Chondrocyte (in vitro differentiated cells): ENCODE measurements at regions not wholly inside any gene's neighbourhood (a gene's known extent, or its start where the extent isn't known, plus 50 kb on each side); places are given as distances from the start of the nearest gene placed in this dataset.

Experiments used
- DNase-seq: peaks from one replicate; pipeline ENCODE4 v3.0.0; 2021; ENCODE audit warnings: mixed read lengths, low spot score
- H3K27ac Mint-ChIP-seq: one replicate; pipeline ENCODE4 v1.8.0; 2021; ENCODE audit warnings: mild to moderate bottlenecking, moderate library complexity, mixed read lengths; ENCODE audit not compliant: unreplicated experiment
- H3K27me3 Mint-ChIP-seq: 2 replicates; pipeline ENCODE4 v1.8.0; 2021; ENCODE audit warnings: low read depth, mixed read lengths
- H3K36me3 Mint-ChIP-seq: 2 replicates; pipeline ENCODE4 v1.8.0; 2021; ENCODE audit warnings: low read depth, mixed read lengths
- H3K4me1 Mint-ChIP-seq: 2 replicates; pipeline ENCODE4 v1.8.0; 2021; ENCODE audit warnings: low read depth, mild to moderate bottlenecking, mixed read lengths
- H3K4me3 Mint-ChIP-seq: one replicate; pipeline ENCODE4 v1.8.0; 2021; ENCODE audit warnings: mild to moderate bottlenecking, moderate library complexity, mixed read lengths; ENCODE audit not compliant: unreplicated experiment
- H3K9me3 Mint-ChIP-seq: 2 replicates; pipeline ENCODE4 v1.8.0; 2021; ENCODE audit warnings: low read depth, mixed read lengths
- TF ChIP-seq, protein P1 (sequence below): fragments of 200-600 bp; sonication (generic); IDR thresholded peaks from 2 replicates; pipeline ENCODE4 v1.5.0; 2021; ENCODE audit warnings: antibody characterized with exemption, mild to moderate bottlenecking, moderate library complexity

DNA sequence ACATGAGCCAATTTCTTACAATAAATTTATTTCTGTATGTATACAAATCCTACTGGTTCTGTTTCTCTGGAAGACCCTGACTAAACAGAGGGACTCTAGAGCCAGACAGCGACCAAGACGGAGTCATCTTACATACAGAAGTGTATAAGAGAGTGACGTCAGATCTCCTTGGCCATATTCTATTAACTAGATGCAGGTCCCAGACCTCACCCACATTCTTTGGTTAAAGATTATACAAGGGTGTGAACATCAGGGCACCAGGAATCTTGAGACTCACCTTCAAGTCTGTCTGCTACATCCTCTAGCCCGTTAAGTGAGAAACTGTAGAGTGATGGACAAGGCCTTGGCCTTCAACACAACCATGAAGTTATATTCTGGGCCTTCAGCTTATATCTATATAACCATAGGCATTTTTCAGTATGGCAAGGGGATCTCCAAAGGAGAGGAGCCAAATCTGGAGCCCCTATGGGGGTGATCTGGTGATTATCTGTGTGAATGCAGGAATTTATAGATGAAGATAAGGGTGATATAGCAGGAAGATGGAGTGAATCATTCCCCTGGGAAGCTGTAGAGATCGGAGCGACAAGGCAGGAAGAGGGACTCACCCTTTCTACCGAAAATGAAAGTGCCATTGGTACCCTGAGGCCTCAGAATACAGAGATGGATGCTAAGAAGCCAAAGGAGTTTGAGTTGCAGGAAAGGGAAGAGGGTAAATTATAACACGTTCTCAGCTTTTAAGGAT lies 83.9 kb downstream of the ADAMTS1 start:
- Mint-ChIP-seq H3K36me3 (no peaks in the 10 kb centered on the region), H3K4me1 (peaks cover 25% of the 10 kb centered on the region), H3K4me3 (no peak overlapping the region), H3K27me3 (no peaks in the 10 kb centered on the region), H3K9me3 (no peaks in the 10 kb centered on the region), H3K27ac (no peak overlapping the region)
- TF ChIP-seq, protein P1, sequence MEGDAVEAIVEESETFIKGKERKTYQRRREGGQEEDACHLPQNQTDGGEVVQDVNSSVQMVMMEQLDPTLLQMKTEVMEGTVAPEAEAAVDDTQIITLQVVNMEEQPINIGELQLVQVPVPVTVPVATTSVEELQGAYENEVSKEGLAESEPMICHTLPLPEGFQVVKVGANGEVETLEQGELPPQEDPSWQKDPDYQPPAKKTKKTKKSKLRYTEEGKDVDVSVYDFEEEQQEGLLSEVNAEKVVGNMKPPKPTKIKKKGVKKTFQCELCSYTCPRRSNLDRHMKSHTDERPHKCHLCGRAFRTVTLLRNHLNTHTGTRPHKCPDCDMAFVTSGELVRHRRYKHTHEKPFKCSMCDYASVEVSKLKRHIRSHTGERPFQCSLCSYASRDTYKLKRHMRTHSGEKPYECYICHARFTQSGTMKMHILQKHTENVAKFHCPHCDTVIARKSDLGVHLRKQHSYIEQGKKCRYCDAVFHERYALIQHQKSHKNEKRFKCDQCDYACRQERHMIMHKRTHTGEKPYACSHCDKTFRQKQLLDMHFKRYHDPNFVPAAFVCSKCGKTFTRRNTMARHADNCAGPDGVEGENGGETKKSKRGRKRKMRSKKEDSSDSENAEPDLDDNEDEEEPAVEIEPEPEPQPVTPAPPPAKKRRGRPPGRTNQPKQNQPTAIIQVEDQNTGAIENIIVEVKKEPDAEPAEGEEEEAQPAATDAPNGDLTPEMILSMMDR = no peak
- no peak for DNase-seq

DNA sequence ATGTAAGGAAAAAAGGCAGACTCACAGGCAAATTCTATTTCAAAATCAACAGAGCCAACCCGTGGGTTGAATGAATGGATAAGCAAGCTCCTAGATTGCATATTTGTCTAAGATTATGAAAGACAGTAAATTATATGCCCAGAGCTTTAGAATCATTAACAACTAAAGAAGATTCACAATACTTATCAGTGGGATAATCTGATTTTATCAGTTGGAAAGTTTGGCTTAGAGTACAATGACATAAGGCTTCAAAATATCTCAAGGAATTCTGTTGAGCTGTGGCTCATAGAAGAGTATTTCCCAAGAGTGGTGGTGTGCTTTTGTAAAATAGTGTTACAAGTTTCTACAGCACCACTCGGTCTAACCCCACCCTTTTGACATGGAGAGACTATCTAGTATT lies 85.5 kb downstream of the ADAMTS1 start:
- Mint-ChIP-seq H3K9me3 (no peaks in the 10 kb centered on the region), H3K4me3 (no peak overlapping the region), H3K4me1 (peaks cover 40% of the 10 kb centered on the region), H3K27ac (no peak overlapping the region), H3K36me3 (no peaks in the 10 kb centered on the region), H3K27me3 (no peaks in the 10 kb centered on the region)
- DNase-seq = no peak
- TF ChIP-seq, protein P1 = no peak

DNA sequence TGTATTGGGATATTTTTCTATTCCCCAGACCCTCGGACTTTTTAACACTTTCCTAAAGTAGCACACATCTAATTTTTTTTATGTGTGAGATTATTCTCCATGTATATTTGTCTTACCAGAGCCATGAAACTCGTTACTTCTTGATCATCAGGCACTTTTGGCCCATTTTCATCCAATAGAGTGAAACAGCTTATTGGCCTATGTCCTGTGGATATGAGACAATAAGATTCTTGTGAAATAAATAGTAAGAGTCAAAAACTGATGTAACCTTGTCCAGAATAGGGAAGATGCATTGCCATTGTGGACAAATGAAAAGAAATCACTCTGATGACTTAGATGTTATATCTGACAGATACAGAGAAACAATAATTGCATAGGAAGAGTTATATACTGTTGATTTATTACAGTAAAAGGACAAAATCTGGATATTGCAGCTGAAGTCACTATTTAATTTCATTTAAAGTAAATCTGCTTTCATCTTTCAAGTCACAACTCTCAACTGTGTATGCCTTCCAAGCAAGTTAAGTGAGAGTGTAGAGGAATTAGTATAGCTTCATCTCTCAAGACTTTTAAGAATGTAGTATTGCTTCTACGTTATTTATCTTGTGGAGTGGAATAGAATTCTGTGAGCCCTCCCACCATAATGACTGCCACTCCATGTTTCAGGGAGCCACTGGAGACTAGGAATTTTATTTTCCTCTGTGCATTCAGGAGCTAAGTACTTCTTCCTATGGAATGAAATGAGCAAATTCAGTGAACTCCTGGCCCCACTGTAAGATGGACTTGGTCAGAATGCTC lies 86.9 kb downstream of the ADAMTS1 start:
- H3K27me3 Mint-ChIP-seq = no peaks in the 10 kb centered on the region
- peaks cover 41% of the 10 kb centered on the region for H3K4me1 Mint-ChIP-seq
- TF ChIP-seq, protein P1 = no peak
- peak overlapping the region; percentile 39 for H3K27ac Mint-ChIP-seq
- H3K36me3 Mint-ChIP-seq = no peaks in the 10 kb centered on the region
- no peak for DNase-seq
- no peaks in the 10 kb centered on the region for H3K9me3 Mint-ChIP-seq
- H3K4me3 Mint-ChIP-seq = no peak overlapping the region

DNA sequence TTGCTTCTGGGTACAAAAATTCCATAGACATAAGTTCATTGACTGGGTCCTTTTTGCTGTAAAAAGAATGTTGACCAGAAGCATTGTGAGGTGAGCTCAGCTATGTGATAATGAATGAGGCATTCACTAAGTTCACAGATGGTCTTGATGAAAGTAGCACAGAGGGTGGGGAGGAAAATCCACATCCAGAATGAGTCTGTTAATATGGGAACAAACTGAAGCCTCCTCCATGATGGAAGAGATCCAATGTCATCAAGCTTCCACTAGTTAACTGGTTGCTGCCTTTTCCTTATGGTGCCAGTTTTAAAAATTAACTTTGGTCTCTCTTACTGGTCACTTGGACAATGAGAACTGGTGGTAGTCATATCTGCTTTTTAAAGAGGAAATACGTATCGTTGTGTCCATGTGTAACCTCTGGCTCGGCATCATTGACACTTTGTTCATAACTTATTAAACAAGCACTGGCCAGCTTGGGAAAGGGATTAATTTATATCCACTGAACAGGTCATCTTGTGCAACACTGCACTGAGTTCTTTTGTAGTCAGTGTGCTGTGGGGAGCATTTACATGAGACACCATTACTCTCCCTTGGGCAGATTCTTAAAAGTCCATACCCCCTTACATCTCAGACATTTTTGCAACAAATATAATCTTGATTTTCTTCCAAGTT lies 88.6 kb downstream of the ADAMTS1 start:
- Mint-ChIP-seq H3K9me3 (no peaks in the 10 kb centered on the region), H3K4me1 (peaks cover 39% of the 10 kb centered on the region), H3K27me3 (no peaks in the 10 kb centered on the region), H3K27ac (peak overlapping the region; percentile 65), H3K36me3 (no peaks in the 10 kb centered on the region), H3K4me3 (no peak overlapping the region)
- TF ChIP-seq, protein P1 = no peak
- no peak for DNase-seq

DNA sequence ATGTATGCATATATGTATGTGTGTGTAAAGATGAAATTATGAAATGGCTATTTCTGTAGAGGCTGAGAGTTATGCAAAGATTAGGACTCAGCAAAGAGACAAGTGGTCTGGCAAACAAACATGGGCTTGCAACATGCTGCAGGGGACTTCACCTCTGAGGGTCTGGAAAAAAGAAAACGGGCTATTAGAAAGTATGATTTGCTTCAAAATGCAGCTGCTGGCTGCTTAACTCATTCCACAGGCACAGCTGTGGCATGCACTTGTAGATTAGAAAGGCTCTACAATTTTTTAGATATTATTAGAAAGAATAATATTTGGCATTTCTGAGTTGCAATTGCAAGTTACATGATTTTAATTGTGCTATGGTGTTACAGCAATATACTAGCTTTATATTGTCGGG lies 90.4 kb downstream of the ADAMTS1 start:
- no peak overlapping the region for H3K4me3 Mint-ChIP-seq
- no peaks in the 10 kb centered on the region for H3K9me3 Mint-ChIP-seq
- H3K27me3 Mint-ChIP-seq = no peaks in the 10 kb centered on the region
- TF ChIP-seq, protein P1 = no peak
- no peak for DNase-seq
- H3K4me1 Mint-ChIP-seq = peaks cover 39% of the 10 kb centered on the region
- no peaks in the 10 kb centered on the region for H3K36me3 Mint-ChIP-seq
- no peak overlapping the region for H3K27ac Mint-ChIP-seq
